Suprapubic skin (tissue), 4 donors: ENCODE measurements at regions not wholly inside any gene's neighbourhood (a gene's known extent, or its start where the extent isn't known, plus 50 kb on each side); places are given as distances from the start of the nearest gene placed in this dataset.

Source experiments
- CTCF ChIP-seq, 2 donors: fragments of 200-600 bp in 1 of 2; fragments of 450-650 bp in 1 of 2; sonication (generic) in 1 of 2; IDR thresholded peaks; one replicate each; pipeline ENCODE4 v1.5.1; 2016 to 2019; ENCODE audit warnings: antibody characterized with exemption in 2 of 2, mild to moderate bottlenecking in 1 of 2, moderate library complexity in 1 of 2
- EP300 ChIP-seq: sonication (generic); formaldehyde crosslinking; IDR thresholded peaks from one replicate; pipeline ENCODE4 v1.6.1; 2017; ENCODE audit warnings: antibody characterized with exemption
- POLR2A ChIP-seq, 2 donors: fragments of 450-650 bp; IDR thresholded peaks; one replicate each; pipeline ENCODE4 v1.6.1; 2017; ENCODE audit warnings: antibody characterized with exemption in 2 of 2, mild to moderate bottlenecking in 2 of 2, moderate library complexity in 2 of 2
- POLR2AphosphoS5 ChIP-seq, 3 donors: sonication (generic); formaldehyde crosslinking; IDR thresholded peaks; one replicate each; pipeline ENCODE4 v1.6.1; 2017; ENCODE audit warnings: antibody characterized with exemption in 3 of 3

DNA sequence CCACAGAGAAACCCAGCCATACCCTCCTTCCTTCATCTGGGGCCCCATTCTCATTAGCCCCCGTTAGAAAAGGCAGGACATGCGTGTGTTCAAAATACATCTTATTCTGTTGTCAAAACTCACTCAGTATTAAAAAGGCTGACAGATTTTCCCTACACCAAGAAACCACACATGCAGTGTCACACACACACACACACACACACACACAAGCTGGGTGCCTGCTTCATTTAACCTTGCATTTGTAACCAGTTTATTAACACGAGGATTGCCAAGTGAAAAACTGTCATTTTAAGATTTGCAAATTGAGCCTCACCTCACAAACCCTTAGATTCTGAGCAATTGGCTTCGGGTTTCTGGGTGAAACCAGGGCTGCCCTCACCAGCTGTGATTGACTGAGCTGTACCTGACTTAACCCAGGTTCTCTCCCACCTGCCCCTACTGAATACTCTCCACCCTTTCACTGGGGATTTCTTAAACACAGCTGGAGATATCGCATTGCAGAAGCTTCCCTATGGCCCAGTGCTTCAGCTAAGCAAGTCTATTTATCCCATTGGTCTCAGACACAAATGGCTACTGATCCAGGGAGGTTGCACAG lies 172.7 kb upstream of the ZNF507 start:
- TF ChIP-seq CTCF (IDR thresholded peaks at IDR 0.05) = no peak
- TF ChIP-seq POLR2A (IDR thresholded peaks at IDR 0.05) = no peak
- no peak for TF ChIP-seq EP300
- no peak for TF ChIP-seq POLR2AphosphoS5 (IDR thresholded peaks at IDR 0.05)
